BE2C (cell line): ENCODE measurements at regions not wholly inside any gene's neighbourhood (a gene's known extent, or its start where the extent isn't known, plus 50 kb on each side); places are given as distances from the start of the nearest gene placed in this dataset.

Experiments used
- DNase-seq: peaks from one replicate; pipeline ENCODE4 v3.0.0-alpha.2; 2020
- H3K27me3 ChIP-seq: fragments of 250-450 bp; sonication (Bioruptor Pico); 2 replicates; pipeline ENCODE4 v1.5.1; 2020; ENCODE audit warnings: mild to moderate bottlenecking
- H3K36me3 ChIP-seq: fragments of 250-450 bp; sonication (Bioruptor Pico); 2 replicates; pipeline ENCODE4 v1.5.1; 2020; ENCODE audit warnings: mild to moderate bottlenecking
- H3K4me1 ChIP-seq: fragments of 250-450 bp; sonication (Bioruptor Pico); 2 replicates; pipeline ENCODE4 v1.5.1; 2020
- H3K4me3 ChIP-seq: 2 replicates; pipeline ENCODE4 v1.5.1; 2011; ENCODE audit warnings: low read depth, low read length
- H3K9me3 ChIP-seq: fragments of 250-450 bp; sonication (Bioruptor Pico); 2 replicates; pipeline ENCODE4 v1.5.1; 2020
- CTCF ChIP-seq: IDR thresholded peaks from 2 replicates; pipeline ENCODE4 v1.5.1; 2012; ENCODE audit warnings: mild to moderate bottlenecking, low read depth, low read length

- Histone ChIP-seq H3K4me3 (no peak overlapping the region), H3K36me3 (no peaks in the 10 kb centered on the region), H3K27me3 (no peaks in the 10 kb centered on the region), H3K9me3 (no peaks in the 10 kb centered on the region), H3K4me1 (peaks cover 7% of the 10 kb centered on the region)
- no peak for DNase-seq
- TF ChIP-seq CTCF: no peak
Observed at GRCh38 chr6:56357616-56358373, 110.4 kb upstream of the COL21A1 start.

GRCh38 chr6:56356426-56356825 is 109.0 kb upstream of the COL21A1 start:
- no peak for TF ChIP-seq CTCF

GRCh38 chr6:56353860-56354259 is 106.5 kb upstream of the COL21A1 start:
- H3K4me1 ChIP-seq: no peaks in the 10 kb centered on the region
- no peaks in the 10 kb centered on the region for H3K36me3 ChIP-seq
- H3K9me3 ChIP-seq: no peaks in the 10 kb centered on the region
- DNase-seq: no peak
- no peaks in the 10 kb centered on the region for H3K27me3 ChIP-seq
- TF ChIP-seq CTCF: no peak
- no peak overlapping the region for H3K4me3 ChIP-seq

More at GRCh38 chr6:56356426-56356825, 109.0 kb upstream of the COL21A1 start:
- H3K27me3 ChIP-seq: no peaks in the 10 kb centered on the region
- no peaks in the 10 kb centered on the region for H3K9me3 ChIP-seq
- DNase-seq: no peak
- peaks cover 6% of the 10 kb centered on the region; the same call in 1 of the 2 replicates for H3K4me1 ChIP-seq
- H3K36me3 ChIP-seq: no peaks in the 10 kb centered on the region
- H3K4me3 ChIP-seq: no peak overlapping the region

- no peaks in the 10 kb centered on the region for H3K27me3 ChIP-seq
- no peaks in the 10 kb centered on the region for H3K36me3 ChIP-seq
- no peak for DNase-seq
- H3K9me3 ChIP-seq: no peaks in the 10 kb centered on the region
- TF ChIP-seq CTCF: no peak
- H3K4me1 ChIP-seq: no peaks in the 10 kb centered on the region
- no peak overlapping the region for H3K4me3 ChIP-seq
Observed at GRCh38 chr6:56350628-56351260, 103.4 kb upstream of the COL21A1 start.

- no peaks in the 10 kb centered on the region for H3K27me3 ChIP-seq
- no peak for TF ChIP-seq CTCF
- no peak overlapping the region for H3K4me3 ChIP-seq
- H3K9me3 ChIP-seq: no peaks in the 10 kb centered on the region
- H3K4me1 ChIP-seq: no peaks in the 10 kb centered on the region
- DNase-seq: no peak
- no peaks in the 10 kb centered on the region for H3K36me3 ChIP-seq
Observed at GRCh38 chr6:56349194-56349593, 101.8 kb upstream of the COL21A1 start.

- TF ChIP-seq CTCF: no peak
- H3K27me3 ChIP-seq: no peaks in the 10 kb centered on the region
- H3K4me3 ChIP-seq: no peak overlapping the region
- no peaks in the 10 kb centered on the region for H3K4me1 ChIP-seq
- DNase-seq: no peak
- H3K9me3 ChIP-seq: no peaks in the 10 kb centered on the region
- H3K36me3 ChIP-seq: no peaks in the 10 kb centered on the region
Observed at GRCh38 chr6:56348578-56348977, 101.2 kb upstream of the COL21A1 start.
